HepG2 (cell line): ENCODE measurements at regions not wholly inside any gene's neighbourhood (a gene's known extent, or its start where the extent isn't known, plus 50 kb on each side); places are given as distances from the start of the nearest gene placed in this dataset.

ENCODE experiments used
- BRD4 ChIP-seq: sonication (generic); formaldehyde crosslinking; IDR thresholded peaks from 2 replicates; pipeline ENCODE4 v1.4.0; 2020; ENCODE audit warnings: missing genetic modification reagents
- CBFB ChIP-seq: sonication (generic); formaldehyde crosslinking; IDR thresholded peaks from 2 replicates; pipeline ENCODE4 v1.4.0; 2020; ENCODE audit warnings: missing genetic modification reagents
- CEBPB ChIP-seq: IDR thresholded peaks from 2 replicates; pipeline ENCODE4 v1.6.1; 2011; ENCODE audit warnings: low read depth, low read length, improper control_type of control experiment, borderline replicate concordance
- CTCF ChIP-seq: sonication (generic); formaldehyde crosslinking; IDR thresholded peaks from 2 replicates; pipeline ENCODE4 v1.5.0; 2020; ENCODE audit warnings: mild to moderate bottlenecking, missing genetic modification reagents, moderate library complexity
- FOSL1 ChIP-seq: sonication (generic); formaldehyde crosslinking; IDR thresholded peaks from 2 replicates; pipeline ENCODE4 v1.9.0; 2021; ENCODE audit warnings: missing genetic modification reagents, borderline replicate concordance
- NFKBIZ ChIP-seq: IDR thresholded peaks from 2 replicates; pipeline ENCODE4 v1.6.1; 2018; ENCODE audit warnings: missing genetic modification reagents, missing compliant biosample characterization
- NR2C2 ChIP-seq: sonication (generic); formaldehyde crosslinking; IDR thresholded peaks from 2 replicates; pipeline ENCODE4 v1.4.0; 2020; ENCODE audit warnings: missing genetic modification reagents, mild to moderate bottlenecking, moderate library complexity, borderline replicate concordance
- RELA ChIP-seq: sonication (generic); formaldehyde crosslinking; IDR thresholded peaks from 2 replicates; pipeline ENCODE4 v1.4.0; 2020; ENCODE audit warnings: missing genetic modification reagents
- SIN3A ChIP-seq: IDR thresholded peaks from 2 replicates; pipeline ENCODE4 v1.6.1; 2011; ENCODE audit warnings: low read depth, mild to moderate bottlenecking, control low read depth, low read length, borderline replicate concordance
- TBP ChIP-seq: sonication (generic); formaldehyde crosslinking; IDR thresholded peaks from 2 replicates; pipeline ENCODE4 v1.5.0; 2020; ENCODE audit warnings: missing genetic modification reagents
- TIGD3 ChIP-seq: sonication (generic); formaldehyde crosslinking; IDR thresholded peaks from 2 replicates; pipeline ENCODE4 v1.5.1; 2020; ENCODE audit warnings: mild to moderate bottlenecking, missing genetic modification reagents, borderline replicate concordance
- USF2 ChIP-seq, 2 experiments: sonication (generic) in 1 of 2; formaldehyde crosslinking in 1 of 2; IDR thresholded peaks; 2 replicates each; pipeline versions ENCODE4 v1.5.1 to v1.6.1; 2011 to 2020; ENCODE audit warnings: borderline replicate concordance in 1 of 2, low read depth in 1 of 2, low read length in 1 of 2, mild to moderate bottlenecking in 1 of 2, missing genetic modification reagents in 1 of 2, moderate library complexity in 1 of 2
- ZNF747 ChIP-seq: sonication (generic); formaldehyde crosslinking; IDR thresholded peaks from 2 replicates; pipeline ENCODE4 v1.8.1; 2023; ENCODE audit warnings: missing genetic modification reagents, mild to moderate bottlenecking, borderline replicate concordance
- ZSCAN12 ChIP-seq: sonication (generic); formaldehyde crosslinking; IDR thresholded peaks from 2 replicates; pipeline ENCODE4 v1.9.0; 2021; ENCODE audit warnings: mild to moderate bottlenecking, missing genetic modification reagents

- TF ChIP-seq TBP (CRISPR knock-in tag) (no peak), USF2 (IDR thresholded peaks at IDR 0.05; ENCODE audit: low read depth, low read length) (no peak), USF2 (CRISPR knock-in tag; IDR thresholded peaks at IDR 0.05; ENCODE audit: borderline replicate concordance) (no peak), BRD4 (no peak), ZSCAN12 (CRISPR knock-in tag) (no peak), ZNF747 (CRISPR knock-in tag) (no peak), CBFB (CRISPR knock-in tag) (no peak), CTCF (no peak), FOSL1 (no peak), RELA (CRISPR knock-in tag) (no peak), CEBPB (peak; percentile 68), NFKBIZ (CRISPR knock-in tag) (no peak), TIGD3 (no peak), SIN3A (no peak), NR2C2 (CRISPR knock-in tag) (no peak)
Measured at GRCh38 chr13:33628662-33629061, 189.3 kb upstream of the RFC3 start.
